Astrocyte of the hippocampus (primary cell): ENCODE measurements at regions not wholly inside any gene's neighbourhood (a gene's known extent, or its start where the extent isn't known, plus 50 kb on each side); places are given as distances from the start of the nearest gene placed in this dataset.

Experiments
- DNase-seq: peaks from one replicate; pipeline ENCODE4 v3.0.0; 2011; ENCODE audit warnings: low read depth, low spot score

DNA sequence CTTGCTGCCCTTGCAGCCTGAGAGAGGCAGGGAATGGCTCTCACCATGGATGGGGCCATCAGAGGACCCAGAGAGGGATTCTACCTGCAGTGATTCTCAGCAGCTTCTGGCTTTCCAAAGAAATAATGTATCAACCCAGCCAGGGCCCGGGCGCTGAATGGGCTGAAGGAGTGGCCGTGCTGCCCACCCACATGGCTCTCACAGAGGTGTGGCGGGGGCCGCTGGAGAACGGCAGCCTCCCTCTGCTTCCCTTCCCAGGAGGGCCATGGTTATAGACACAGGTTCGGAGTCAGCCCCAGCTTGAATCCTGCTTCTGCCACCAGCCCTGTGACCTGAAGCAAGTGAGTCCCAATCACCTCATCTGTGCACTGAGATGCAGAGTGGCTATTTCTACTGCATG, 82.7 kb downstream of the THAP12 start:
- DNase-seq, result no peak

- no peak for DNase-seq
These were observed 84.0 kb downstream of the THAP12 start for GRCh38 chr11:76296731-76297542.

DNA sequence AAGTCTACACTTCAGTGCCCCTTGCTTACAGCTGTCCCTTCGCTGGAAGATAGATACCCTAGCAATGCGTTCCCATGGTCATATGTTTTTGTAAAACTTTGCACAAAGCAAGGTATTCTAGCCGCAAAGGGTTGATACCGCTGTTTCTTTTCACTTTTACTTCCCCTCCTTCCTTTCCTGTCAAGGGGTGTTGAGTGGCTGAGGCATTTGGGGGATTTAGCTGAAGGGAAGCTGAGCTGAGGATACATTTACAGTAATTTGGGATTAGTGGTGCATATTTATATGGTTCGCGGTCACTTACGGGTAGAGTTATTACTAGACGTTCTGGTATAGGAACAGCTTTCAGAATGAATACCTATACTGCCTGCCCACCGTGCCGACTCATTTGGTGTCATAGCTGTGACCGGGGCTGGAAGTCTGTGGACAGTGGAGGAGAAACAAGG, 86.9 kb upstream of the WNT11 start:
- DNase-seq, result no peak

DNA sequence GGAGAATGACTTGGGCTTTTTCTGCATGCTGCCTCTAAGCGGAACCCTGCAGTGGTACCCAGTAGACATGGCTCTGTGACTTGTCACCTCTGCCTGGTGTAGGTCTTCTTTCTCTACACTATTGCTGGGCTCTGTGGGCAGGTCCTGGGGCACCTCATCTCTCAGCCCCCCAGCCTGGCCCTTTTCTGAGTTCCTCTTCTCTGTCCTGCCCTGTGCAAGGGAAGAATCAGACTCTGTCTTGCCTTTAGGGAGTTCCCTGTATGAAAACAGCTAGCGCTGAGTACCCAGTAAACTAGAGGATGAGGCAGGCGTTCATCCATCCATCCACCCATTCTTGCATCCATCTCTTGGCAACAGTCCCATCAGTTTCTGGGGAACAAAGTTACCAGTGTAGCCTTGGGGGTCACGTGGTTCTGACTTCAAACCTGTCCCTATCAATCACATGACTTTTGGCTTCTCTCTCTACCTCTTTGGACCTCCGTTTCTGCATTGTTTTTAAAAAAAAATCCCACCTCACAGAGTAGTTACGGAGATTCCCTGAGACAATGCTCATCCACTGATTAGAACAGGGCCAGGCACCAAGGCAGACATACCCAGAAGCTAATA, 86.4 kb upstream of the WNT11 start:
- no peak for DNase-seq

- peak; percentile 12 for DNase-seq
These were observed 85.5 kb upstream of the WNT11 start for GRCh38 chr11:76291576-76292526.

GRCh38 chr11:76288166-76288980, 82.1 kb upstream of the WNT11 start:
- DNase-seq, result no peak

- DNase-seq, result no peak
These were observed 80.9 kb upstream of the WNT11 start for GRCh38 chr11:76287227-76287626.

DNA sequence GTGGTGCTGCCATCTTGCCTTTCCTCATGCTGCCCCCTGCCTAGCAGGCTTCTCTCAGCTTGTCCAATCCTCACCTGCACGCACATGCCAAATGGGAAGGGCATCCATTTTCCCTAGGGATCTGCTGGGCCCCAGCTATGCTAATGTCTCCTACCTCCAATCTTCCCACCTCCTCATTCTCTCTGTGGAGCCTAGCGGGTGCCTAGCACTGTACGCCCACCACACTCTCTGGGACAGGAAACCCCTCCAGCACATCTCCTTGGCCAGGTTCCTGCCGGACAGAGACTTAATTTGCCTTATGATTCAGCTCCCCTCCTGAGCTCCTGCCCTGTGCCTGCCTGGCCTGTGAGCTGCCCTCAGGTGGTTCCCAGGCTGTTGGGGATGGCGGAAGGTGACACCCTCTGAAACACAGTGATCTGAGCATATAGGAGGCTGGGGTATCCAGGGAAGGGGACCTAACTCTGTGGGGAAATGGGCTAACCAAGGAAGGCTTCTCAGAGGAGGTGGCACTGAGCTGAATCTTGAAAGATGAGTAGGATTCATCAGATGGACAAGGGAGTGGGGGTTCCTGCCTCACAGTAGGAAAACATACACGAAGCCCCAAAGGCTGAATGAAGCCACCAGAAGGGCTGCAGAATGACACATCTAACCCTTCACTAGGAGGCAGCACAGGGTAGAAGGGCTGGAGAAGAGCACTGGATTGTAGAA, 79.2 kb upstream of the WNT11 start:
- no peak for DNase-seq

DNA sequence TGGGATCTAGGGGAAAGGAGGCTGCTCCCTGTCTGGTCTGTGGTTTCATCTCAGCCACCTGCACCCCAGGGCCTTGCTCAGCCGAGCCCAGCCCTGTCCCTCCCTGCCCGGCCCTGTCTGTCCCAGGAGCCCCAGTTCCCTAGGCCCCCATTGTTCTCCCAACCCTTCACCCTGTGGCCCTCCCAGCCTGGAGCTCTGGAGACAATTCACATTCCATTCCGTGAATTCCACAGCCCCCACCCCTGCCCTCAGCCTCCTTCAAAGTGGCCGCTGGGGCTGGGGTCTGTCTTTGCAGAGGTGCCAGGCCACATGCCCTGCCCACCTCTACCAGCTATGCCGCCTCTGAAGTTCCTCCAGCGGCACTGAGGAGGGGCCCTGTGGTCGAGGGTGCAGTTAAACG, 77.9 kb upstream of the WNT11 start:
- no peak for DNase-seq

GRCh38 chr11:76282811-76283595, 76.7 kb upstream of the WNT11 start:
- DNase-seq, result no peak

DNA sequence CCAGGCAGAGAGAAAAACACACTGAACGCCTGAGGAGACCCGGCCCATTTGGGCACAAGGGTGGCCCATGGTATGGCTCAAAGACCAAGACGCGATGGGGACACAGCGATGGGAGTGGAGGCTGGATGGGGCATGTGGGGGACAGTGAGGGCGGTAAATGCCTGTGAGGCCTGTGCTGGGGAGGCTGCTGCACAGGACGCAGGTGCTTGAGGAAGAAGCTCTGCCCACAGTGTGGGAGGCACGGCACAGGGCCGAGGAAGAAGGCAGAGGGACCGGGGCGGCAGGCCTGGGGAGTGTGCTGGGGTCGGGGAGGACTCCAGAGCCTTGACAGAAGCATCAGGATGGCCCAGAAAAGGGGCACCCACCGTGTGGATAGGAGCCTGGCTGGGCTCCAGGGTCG, 75.9 kb upstream of the WNT11 start:
- no peak for DNase-seq

GRCh38 chr11:76281558-76281906, 75.2 kb upstream of the WNT11 start:
- no peak for DNase-seq

- DNase-seq, result no peak
These were observed 74.7 kb upstream of the WNT11 start for GRCh38 chr11:76280882-76281557.

- DNase-seq, result no peak
These were observed 74.0 kb upstream of the WNT11 start for GRCh38 chr11:76280151-76280881.

- DNase-seq, result no peak
These were observed 73.3 kb upstream of the WNT11 start for GRCh38 chr11:76279646-76280045.

DNA sequence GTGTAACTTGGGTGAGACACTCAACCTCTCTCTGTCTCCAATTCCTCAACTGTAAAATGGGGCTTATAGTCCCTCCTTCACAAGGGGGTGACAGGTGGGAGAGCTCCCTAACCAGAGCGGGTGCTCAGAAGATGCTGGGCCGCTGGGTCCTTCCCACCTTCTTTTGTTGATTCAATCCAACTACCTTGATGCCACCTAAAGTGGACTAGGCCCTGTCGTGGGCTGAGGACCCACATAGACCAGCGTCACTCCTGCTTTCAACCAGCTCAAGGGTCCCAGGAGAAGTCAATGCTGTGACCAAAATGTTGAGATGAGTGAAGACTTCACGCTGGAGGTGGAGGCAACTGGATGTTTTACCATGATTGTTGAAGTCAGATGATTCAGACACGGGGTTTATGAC, 72.7 kb upstream of the WNT11 start:
- DNase-seq, result no peak

DNA sequence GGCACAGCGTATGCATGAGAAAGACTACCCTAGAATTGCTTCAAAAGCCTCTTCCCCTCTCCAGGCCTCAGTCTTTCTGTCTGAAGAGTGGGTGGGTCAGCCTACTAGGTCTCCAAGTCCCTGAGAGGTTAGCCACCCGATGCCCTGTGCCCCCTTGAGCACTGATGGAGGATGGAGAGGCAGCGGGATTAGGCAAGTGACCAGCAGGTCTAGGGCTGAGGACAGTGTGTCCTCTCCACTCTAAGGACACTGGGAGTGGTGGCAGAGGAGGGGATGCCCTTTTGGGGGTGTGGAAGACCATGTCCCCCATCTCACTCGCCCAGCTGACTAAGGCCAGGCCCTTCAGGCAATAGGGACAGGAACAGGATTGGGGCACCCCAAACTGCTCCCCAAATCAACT, 72.2 kb upstream of the WNT11 start:
- DNase-seq, result no peak

DNA sequence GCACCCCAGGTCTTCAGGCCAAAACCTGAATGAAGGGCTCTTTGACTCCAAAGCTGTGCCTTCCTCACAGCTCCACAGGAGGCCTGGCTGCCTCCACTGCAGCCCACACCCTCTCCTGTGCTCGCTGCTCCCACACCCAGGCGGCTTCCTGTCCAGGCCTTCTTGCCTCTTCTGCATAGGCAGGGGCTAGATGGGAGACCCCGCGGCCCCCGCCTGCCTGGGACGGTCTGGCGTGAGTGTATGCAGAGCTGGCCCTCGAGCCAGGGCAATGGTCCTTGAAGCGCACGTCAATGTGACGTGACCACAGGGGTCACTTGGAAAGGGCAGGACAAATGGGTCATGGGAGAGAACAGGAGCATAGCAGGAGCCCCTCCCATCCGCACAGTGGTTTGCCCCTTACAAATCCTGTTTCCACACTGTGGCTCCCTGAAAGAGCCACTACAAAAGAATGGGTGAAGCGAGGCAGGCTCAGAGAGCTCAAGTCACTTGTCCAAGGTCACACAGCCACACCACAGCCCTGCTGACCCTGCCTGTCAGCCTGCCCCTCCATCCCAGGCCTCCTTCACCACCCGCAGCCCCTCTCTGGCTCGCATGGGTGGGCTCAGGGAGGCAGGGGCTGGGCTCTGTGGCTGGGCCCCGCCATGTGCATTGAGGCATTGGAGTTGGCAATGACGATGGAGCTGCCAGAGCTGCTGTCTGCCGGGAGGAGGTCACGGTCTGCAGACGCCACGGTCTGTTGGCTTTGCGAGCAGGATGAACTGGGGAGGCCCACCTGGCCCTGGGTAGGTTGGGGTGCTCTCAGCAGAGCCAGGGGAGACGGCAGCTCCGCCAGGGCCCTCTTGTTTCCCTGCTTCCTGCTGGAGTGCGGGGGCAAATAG, 71.2 kb upstream of the WNT11 start:
- no peak for DNase-seq
